GM21529 (cell line): ENCODE measurements at regions not wholly inside any gene's neighbourhood (a gene's known extent, or its start where the extent isn't known, plus 50 kb on each side); places are given as distances from the start of the nearest gene placed in this dataset.
"Not testable (repeated sequence)": the region's sequence is repeated elsewhere in the genome, so short reads cannot be mapped to it uniquely, and the experiment has no call there.

Experiments used
- ATAC-seq: cut with Tn5 transposase; IDR thresholded peaks from one replicate; pipeline ENCODE4 v1.9.1; 2021; ENCODE audit not compliant: unreplicated experiment

DNA sequence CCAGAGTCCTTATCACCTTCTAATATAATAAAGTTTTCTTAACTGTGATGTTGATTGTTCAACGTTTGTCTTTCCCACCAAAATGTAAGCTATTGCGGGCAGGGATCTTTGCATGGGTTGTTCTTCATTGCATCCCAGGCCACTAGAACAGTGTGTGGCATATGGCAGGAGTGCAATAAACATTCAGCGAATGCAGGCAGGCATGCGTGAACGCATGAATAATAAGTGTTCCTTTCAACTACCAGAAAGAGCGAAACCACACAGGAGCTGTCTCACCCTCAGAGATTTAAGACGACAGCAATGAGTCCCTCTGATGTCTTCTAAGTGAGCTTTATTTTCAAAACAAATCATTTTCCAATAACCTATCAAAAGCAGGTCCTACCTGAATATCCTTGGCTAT is 2693.1 kb upstream of the TPTE start:
- ATAC-seq, result not testable (repeated sequence)

DNA sequence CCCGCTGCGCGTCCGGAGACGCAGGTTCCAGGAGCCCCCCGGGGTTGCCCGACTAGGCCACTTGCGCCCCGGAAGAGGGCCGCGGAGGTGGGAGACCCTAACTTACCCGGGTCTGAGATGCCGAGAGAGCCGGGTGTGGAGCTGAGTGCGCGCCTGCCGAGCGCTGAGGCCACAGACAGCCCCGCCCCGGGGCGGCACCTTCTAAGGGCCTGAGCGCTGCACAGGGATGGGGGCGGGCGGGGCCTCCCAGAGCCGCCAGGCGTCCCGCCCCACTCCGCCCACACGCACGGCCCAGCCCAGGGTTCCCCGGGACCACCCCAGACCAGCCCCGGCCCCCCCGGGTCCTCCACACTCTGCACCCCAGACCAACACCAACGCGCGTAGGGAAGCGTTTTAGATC is 2692.0 kb upstream of the TPTE start:
- ATAC-seq, result not testable (repeated sequence)

GRCh38 chr21:7837315-7837714 is 2684.1 kb upstream of the TPTE start:
- not testable (repeated sequence) for ATAC-seq

GRCh38 chr21:7853426-7853825 is 2668.0 kb upstream of the TPTE start:
- ATAC-seq, result not testable (repeated sequence)

DNA sequence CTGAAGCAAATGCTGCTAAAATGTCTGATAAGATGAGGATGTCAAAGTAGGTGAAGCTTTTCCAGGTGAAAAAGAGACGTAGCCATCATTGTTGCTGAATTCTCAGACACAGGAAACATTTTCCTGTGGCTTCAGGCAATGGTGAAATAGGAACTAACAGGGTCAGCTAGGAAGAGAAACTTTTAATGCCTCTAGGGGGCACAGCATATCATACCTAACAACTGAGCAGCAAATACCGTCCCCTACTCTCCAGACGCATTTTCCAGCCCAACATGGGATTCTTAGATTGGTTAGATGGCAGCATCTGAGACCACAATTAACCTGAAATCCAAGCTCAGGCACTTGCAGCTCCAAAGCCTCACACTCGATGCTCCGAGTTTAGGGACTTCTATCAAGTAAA is 2667.5 kb upstream of the TPTE start:
- ATAC-seq, result not testable (repeated sequence)
